Dendritic cell treated with granulocyte-macrophage colony-stimulating factor and Interleukin-4, amounts not matched to agents 40 ng/mL and 50 ng/mL, for 4 days (primary cell): ENCODE measurements at regions not wholly inside any gene's neighbourhood (a gene's known extent, or its start where the extent isn't known, plus 50 kb on each side); places are given as distances from the start of the nearest gene placed in this dataset.

Experiments used
- H3K27ac Mint-ChIP-seq: one replicate; pipeline ENCODE4 v1.8.0; 2022; ENCODE audit warnings: mild to moderate bottlenecking, mixed read lengths
- H3K27me3 Mint-ChIP-seq: one replicate; pipeline ENCODE4 v1.8.0; 2022; ENCODE audit warnings: mild to moderate bottlenecking, mixed read lengths
- H3K36me3 Mint-ChIP-seq: one replicate; pipeline ENCODE4 v1.8.0; 2022; ENCODE audit warnings: low read depth, mixed read lengths
- H3K4me1 Mint-ChIP-seq: one replicate; pipeline ENCODE4 v1.8.0; 2022; ENCODE audit warnings: low read depth, mixed read lengths
- H3K4me3 Mint-ChIP-seq: one replicate; pipeline ENCODE4 v1.8.0; 2022; ENCODE audit warnings: mild to moderate bottlenecking, moderate library complexity, mixed read lengths
- H3K9me3 Mint-ChIP-seq: one replicate; pipeline ENCODE4 v1.8.0; 2022; ENCODE audit warnings: mixed read lengths
- intact Hi-C: fragments of 100-400 bp; cut with micrococcal nuclease; formaldehyde crosslinking; loops from one replicate; pipeline ENCODE4 v1.15.0; 2022

DNA sequence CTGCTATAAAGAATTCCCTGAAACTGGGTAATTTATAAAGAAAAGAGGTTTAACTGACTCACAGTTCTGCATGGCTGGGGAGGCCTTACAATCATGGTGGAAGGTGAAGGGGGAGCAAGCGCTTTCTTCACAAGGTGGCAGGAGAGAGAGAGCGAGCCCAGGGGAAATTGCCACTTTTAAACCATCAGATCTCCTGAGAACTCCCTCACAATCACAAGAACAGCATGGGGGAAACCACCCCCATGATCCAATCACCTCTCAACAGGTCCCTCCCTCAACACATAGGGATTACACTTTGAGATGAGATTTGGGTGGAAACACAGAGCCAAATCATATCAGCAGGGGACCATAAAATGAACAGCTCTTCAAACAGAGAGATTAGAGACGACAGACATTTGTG, 198.6 kb downstream of the MAGEB5 start:
- Mint-ChIP-seq H3K9me3 (peaks cover 22% of the 10 kb centered on the region), H3K36me3 (no peaks in the 10 kb centered on the region), H3K4me1 (no peaks in the 10 kb centered on the region), H3K27ac (no peak overlapping the region), H3K27me3 (no peaks in the 10 kb centered on the region), H3K4me3 (no peak overlapping the region)
- intact Hi-C loops, result no loop called here

DNA sequence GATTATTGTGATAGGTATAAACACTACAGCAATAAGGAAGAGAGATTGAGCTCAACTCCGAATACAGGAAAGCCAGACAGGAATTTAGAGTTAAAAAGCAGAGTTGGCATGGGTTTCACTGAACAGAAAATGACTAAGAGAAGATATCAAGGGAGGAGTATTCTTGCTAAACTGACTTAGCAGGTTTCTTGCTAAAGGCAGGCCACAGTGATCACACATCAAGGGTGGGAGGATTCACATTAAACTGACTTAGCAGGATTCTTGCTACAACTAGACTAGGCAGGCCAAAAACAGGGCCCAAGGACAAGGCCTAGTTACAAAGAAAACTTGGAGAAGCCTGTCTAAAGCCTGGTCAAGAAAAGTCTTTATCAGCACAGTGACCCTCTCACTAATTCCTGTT, 195.1 kb downstream of the MAGEB5 start:
- Mint-ChIP-seq H3K4me1 (no peaks in the 10 kb centered on the region), H3K4me3 (no peak overlapping the region), H3K27ac (no peak overlapping the region), H3K36me3 (no peaks in the 10 kb centered on the region), H3K27me3 (no peaks in the 10 kb centered on the region), H3K9me3 (no peaks in the 10 kb centered on the region)
- intact Hi-C loops, result no loop called here

DNA sequence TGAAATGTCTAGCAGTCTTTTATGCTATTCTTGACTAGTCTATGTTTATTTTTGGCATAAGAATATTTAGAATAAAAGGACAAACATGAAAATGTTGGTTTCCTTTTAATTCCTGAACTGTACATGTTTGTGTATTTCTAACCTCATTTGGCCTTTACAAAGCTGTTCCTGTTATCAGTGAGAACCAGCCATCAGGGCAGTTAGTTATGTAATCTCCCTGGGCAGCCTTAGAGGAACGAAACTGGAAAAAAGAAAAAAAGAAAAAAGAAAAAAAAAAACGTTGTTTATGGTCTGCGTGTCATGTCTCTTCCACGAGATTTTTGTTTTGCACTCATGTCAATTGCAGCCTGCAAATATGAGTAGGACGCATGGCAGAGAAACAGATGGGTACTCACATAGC, 193.7 kb downstream of the MAGEB5 start:
- intact Hi-C loops, result no loop called here
- Mint-ChIP-seq H3K9me3 (no peaks in the 10 kb centered on the region), H3K36me3 (no peaks in the 10 kb centered on the region), H3K27ac (no peak overlapping the region), H3K4me1 (no peaks in the 10 kb centered on the region), H3K4me3 (no peak overlapping the region), H3K27me3 (no peaks in the 10 kb centered on the region)

DNA sequence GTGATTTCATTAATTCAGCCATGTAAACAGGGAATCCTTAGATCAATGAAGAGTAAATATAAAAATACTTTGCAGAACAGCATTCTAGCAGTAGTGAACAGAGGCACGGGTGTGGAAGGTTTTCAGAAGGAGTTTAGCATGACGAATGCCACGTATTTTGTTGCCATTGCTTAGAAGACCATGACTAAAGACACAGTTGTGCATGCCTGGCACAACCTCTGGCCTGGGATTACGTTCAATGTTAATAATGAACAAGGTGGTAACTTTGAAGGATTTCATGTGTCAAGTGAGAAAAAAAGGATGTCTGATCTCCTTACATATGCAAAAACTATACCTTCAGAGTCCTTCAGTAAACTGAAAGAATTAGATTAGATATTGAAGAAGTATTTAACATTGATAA, 171.9 kb downstream of the MAGEB5 start:
- no peaks in the 10 kb centered on the region for H3K4me1 Mint-ChIP-seq
- intact Hi-C loops, result no loop called here
- no peaks in the 10 kb centered on the region for H3K9me3 Mint-ChIP-seq
- no peaks in the 10 kb centered on the region for H3K27me3 Mint-ChIP-seq
- no peaks in the 10 kb centered on the region for H3K36me3 Mint-ChIP-seq
- no peak overlapping the region for H3K27ac Mint-ChIP-seq
- H3K4me3 Mint-ChIP-seq, result no peak overlapping the region

DNA sequence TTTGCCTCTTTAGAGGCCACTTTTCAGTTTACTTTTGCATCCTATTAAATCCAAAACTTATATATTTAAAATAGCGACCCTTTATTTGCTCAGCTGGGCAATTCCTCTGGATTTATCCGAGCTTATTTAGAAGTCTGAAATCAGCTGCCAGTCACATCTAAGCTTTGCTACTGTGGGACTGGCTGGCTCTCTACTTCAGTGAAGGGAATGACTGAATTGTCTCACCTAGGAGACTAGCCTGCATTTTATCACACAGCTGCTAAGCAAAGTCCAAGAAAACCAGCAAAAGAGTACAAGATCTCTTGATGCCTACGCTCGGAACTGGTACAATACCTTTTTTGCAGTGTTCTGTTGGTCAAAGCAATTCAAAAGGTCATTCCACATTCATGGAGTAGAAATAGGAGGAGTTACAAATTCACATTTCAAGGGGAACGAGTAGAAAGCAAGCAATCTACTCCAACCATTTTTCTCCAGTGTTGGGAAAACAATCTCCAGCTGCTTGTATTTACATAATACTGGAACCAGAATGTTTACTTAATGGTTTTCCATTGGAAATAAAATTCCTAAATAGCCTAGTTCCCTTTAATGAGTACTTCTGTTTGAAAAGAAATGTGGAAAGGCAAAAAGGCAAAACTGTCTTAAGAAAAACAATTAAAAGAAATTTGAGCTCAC, 160.2 kb downstream of the MAGEB5 start:
- H3K36me3 Mint-ChIP-seq, result no peaks in the 10 kb centered on the region
- peaks cover 11% of the 10 kb centered on the region for H3K9me3 Mint-ChIP-seq
- H3K27ac Mint-ChIP-seq, result no peak overlapping the region
- no peaks in the 10 kb centered on the region for H3K4me1 Mint-ChIP-seq
- intact Hi-C loops, result no loop called here
- no peaks in the 10 kb centered on the region for H3K27me3 Mint-ChIP-seq
- no peak overlapping the region for H3K4me3 Mint-ChIP-seq

DNA sequence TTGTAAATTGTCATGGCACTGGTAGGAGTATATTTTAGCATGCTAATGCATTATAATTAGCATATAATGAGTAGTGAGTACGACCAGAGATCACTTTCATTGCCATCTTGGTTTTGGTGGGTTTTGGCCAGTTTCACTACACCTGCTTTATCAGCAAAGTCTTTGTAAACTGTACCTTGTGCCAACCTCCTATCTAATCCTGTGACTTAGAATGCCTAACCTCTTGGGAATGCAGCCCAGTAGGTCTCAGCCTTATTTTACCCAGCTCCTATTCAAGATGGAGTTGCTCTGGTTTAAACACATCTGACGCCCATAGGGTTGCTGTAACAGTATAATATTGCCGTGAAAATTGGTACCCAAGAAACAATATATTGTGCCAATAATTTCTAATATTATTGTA, 159.4 kb downstream of the MAGEB5 start:
- no peaks in the 10 kb centered on the region for H3K27me3 Mint-ChIP-seq
- H3K36me3 Mint-ChIP-seq, result no peaks in the 10 kb centered on the region
- intact Hi-C loops, result no loop called here
- H3K4me3 Mint-ChIP-seq, result no peak overlapping the region
- no peak overlapping the region for H3K27ac Mint-ChIP-seq
- H3K4me1 Mint-ChIP-seq, result no peaks in the 10 kb centered on the region
- peaks cover 11% of the 10 kb centered on the region for H3K9me3 Mint-ChIP-seq

DNA sequence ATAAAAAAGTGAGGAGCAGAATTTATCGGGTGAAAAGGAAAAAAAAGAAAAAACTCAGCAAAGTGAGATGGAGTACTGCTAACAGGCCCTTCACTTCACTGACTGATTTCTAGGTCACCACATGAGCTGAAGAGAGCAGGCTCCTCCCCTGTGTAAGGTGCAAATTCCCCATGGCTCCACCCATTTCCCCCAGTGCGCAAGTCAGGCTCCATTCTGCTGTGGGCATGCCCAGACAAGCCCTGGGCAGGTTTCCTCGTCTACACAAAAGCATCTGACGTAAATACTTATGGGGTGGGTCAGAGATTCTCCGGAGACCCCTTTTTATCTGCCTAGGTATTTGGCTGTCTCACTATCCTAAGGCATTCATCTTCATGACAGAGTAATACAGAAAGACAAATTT, 157.9 kb downstream of the MAGEB5 start:
- no peaks in the 10 kb centered on the region for H3K4me1 Mint-ChIP-seq
- H3K9me3 Mint-ChIP-seq, result peaks cover 11% of the 10 kb centered on the region
- no peak overlapping the region for H3K4me3 Mint-ChIP-seq
- H3K36me3 Mint-ChIP-seq, result no peaks in the 10 kb centered on the region
- H3K27me3 Mint-ChIP-seq, result no peaks in the 10 kb centered on the region
- intact Hi-C loops, result no loop called here
- H3K27ac Mint-ChIP-seq, result no peak overlapping the region

DNA sequence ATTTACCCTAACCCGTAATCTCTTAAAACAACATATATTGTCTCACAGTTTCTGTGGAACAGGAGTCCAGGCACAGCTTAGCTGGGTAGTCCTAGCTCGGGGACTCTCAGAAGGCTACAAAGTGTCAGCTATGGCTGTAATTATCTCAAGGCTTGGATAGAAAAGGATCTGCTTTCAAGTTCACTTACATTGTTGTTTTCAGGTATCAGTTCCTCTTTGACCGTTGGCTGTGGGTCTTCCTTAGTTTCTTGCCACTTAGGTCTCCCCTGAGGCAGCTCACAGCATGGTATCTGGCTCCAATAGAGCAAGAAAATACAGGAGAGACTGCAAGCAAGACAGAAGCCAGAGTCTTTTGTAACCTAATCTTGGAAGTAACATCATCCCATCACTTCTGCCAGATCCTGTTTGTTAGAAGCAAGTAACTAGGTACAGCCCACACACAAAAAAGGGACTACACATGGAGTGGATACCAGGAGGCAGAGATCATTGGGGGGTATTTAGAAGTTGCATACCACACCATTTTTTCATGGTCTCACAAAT, 137.0 kb downstream of the MAGEB5 start:
- no peaks in the 10 kb centered on the region for H3K36me3 Mint-ChIP-seq
- no peaks in the 10 kb centered on the region for H3K27me3 Mint-ChIP-seq
- no peaks in the 10 kb centered on the region for H3K4me1 Mint-ChIP-seq
- H3K4me3 Mint-ChIP-seq, result no peak overlapping the region
- intact Hi-C loops, result no loop called here
- H3K27ac Mint-ChIP-seq, result no peak overlapping the region
- H3K9me3 Mint-ChIP-seq, result peaks cover 18% of the 10 kb centered on the region

DNA sequence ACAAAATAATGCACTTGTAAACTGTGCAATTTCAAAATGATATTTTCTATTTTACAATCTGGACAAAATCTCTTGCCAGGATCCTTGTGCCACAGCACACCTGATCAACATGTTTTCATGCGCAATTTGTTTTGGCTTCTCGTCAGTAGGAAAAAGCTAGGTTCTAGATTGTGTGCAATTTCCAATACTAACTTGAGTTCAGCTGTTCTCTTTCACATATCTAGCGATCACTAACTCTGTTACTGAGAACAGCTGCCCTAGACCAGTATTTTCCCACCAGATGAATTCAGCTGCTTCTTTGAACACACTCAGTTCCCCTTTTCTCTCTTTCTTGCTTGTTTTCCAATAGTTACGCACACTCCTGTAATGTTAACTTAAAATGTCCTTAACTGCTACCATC, 131.2 kb downstream of the MAGEB5 start:
- H3K4me1 Mint-ChIP-seq, result no peaks in the 10 kb centered on the region
- H3K9me3 Mint-ChIP-seq, result peaks cover 2% of the 10 kb centered on the region
- intact Hi-C loops, result no loop called here
- no peaks in the 10 kb centered on the region for H3K36me3 Mint-ChIP-seq
- no peak overlapping the region for H3K27ac Mint-ChIP-seq
- no peak overlapping the region for H3K4me3 Mint-ChIP-seq
- no peaks in the 10 kb centered on the region for H3K27me3 Mint-ChIP-seq

DNA sequence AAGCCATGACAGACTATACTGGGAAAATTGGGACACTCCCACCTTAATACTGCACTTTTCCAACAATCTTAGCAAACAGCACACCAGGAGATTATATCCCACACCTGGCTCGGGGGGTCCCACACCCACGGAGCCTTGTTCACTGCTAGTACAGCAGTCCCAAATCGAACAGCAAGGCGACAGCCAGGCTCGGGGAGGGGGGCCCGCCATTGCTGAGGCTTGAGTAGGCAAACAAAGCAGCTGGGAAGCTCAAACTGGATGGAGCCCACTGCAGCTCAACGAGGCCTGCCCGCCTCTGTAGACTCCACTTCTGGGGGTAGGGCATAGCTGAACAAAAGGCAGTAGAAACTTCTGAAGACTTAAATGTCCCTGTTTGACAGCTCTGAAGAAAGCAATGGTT, 118.3 kb downstream of the MAGEB5 start:
- no peak overlapping the region for H3K4me3 Mint-ChIP-seq
- H3K4me1 Mint-ChIP-seq, result no peaks in the 10 kb centered on the region
- peaks cover 10% of the 10 kb centered on the region for H3K9me3 Mint-ChIP-seq
- H3K27me3 Mint-ChIP-seq, result no peaks in the 10 kb centered on the region
- no peaks in the 10 kb centered on the region for H3K36me3 Mint-ChIP-seq
- no peak overlapping the region for H3K27ac Mint-ChIP-seq
- intact Hi-C loops, result no loop called here

DNA sequence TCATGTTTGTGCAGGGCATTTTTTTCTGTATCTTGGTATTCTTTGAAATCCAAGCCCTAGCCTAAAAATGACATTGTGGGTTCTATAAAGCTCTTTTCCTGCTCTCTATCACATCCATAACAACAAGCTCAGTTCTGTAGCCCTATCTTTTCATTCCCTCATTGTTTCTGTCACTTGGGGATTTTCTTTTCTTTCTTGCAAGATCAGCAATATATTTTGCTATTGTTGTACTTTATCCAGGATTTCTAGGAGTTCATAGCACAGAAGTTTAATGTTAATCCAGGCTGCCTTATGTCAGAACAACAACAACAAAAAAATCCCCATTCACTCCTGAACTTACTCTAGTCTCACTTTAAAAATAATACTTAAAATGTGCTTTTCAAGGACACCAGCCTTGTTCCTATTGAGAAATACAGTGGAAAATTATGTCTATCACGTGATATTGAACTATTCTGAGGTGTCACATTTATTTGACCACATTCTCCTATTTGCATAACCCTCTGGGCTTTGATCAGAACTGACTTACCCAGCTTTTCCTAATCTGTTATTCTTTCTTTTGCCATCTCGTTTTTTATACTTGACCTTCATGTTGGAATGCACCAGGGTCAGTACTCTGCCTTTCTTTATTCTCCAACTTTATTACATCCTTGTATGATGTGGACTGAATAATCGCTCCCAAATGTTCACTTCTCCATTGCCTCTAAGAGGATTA, 112.8 kb downstream of the MAGEB5 start:
- no peaks in the 10 kb centered on the region for H3K9me3 Mint-ChIP-seq
- H3K4me1 Mint-ChIP-seq, result no peaks in the 10 kb centered on the region
- no peak overlapping the region for H3K4me3 Mint-ChIP-seq
- H3K36me3 Mint-ChIP-seq, result no peaks in the 10 kb centered on the region
- intact Hi-C loops, result no loop called here
- no peaks in the 10 kb centered on the region for H3K27me3 Mint-ChIP-seq
- no peak overlapping the region for H3K27ac Mint-ChIP-seq

DNA sequence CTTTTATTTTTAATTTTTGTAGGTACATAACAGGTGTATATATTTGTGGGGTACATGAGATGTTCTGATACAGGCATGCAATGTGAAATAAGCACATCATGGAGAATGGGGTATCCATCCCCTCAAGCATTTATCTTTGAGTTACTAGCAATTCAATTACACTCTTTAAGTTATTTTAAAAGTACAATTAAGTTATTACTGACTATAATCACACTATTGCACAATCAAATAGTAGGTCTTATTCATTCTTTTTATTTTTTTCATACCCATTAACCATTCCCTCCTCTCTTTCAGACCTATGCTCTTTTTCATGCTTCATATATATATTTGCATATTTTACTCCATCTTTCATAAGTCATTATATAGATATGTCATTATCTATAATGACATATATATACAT, 93.3 kb downstream of the MAGEB5 start:
- Mint-ChIP-seq H3K27me3 (no peaks in the 10 kb centered on the region), H3K27ac (no peak overlapping the region), H3K4me3 (no peak overlapping the region), H3K9me3 (no peaks in the 10 kb centered on the region), H3K4me1 (no peaks in the 10 kb centered on the region), H3K36me3 (no peaks in the 10 kb centered on the region)
- intact Hi-C loops, result no loop called here

DNA sequence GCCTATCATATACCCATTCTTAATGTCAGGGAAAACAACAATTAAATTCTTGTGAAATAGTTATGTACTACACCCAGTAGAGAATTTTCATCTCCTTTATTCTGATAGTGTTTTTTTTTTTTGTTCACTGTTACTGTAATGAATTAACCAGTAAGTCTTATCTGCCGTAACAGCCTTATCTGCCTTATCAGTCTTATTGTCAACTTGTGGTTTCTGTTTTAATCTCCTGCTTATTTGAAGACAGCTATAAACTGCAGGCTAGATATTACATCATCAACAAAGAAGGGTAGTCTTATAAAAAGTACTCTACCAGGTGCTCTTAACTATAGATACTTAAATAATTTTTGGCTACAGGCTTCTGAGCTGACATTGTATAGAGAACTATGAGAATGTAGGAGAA, 79.5 kb downstream of the MAGEB5 start:
- no peaks in the 10 kb centered on the region for H3K36me3 Mint-ChIP-seq
- no peaks in the 10 kb centered on the region for H3K4me1 Mint-ChIP-seq
- intact Hi-C loops, result no loop called here
- no peak overlapping the region for H3K27ac Mint-ChIP-seq
- no peaks in the 10 kb centered on the region for H3K27me3 Mint-ChIP-seq
- no peaks in the 10 kb centered on the region for H3K9me3 Mint-ChIP-seq
- H3K4me3 Mint-ChIP-seq, result no peak overlapping the region

DNA sequence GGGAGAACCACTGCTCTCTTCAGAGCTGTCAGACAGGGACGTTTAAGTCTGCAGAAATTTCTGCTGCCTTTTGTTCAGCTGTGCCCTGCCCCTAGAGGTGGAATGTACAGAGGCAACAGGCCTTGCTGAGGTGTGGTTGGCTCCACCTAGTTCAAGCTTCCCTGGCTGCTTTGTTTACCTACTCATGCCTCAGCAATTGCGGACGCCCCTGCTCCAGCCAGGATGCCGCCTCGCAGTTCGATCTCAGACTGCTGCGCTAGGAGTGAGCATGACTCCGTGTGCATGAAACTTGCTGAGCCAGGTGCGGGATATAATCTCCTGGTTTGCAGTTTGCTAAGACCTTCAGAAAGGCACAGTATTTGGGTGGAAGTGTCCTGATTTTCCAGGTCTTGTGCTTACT, 70.9 kb downstream of the MAGEB5 start:
- Mint-ChIP-seq H3K9me3 (peaks cover 15% of the 10 kb centered on the region), H3K27me3 (no peaks in the 10 kb centered on the region), H3K4me3 (no peak overlapping the region), H3K4me1 (no peaks in the 10 kb centered on the region), H3K27ac (no peak overlapping the region), H3K36me3 (no peaks in the 10 kb centered on the region)
- intact Hi-C loops, result no loop called here
